ENCODE measurements at regions not wholly inside any gene's neighbourhood (a gene's known extent, or its start where the extent isn't known, plus 50 kb on each side); places are given as distances from the start of the nearest gene placed in this dataset.
"Not testable (repeated sequence)": the region's sequence is repeated elsewhere in the genome, so short reads cannot be mapped to it uniquely, and the experiment has no call there.

DNA sequence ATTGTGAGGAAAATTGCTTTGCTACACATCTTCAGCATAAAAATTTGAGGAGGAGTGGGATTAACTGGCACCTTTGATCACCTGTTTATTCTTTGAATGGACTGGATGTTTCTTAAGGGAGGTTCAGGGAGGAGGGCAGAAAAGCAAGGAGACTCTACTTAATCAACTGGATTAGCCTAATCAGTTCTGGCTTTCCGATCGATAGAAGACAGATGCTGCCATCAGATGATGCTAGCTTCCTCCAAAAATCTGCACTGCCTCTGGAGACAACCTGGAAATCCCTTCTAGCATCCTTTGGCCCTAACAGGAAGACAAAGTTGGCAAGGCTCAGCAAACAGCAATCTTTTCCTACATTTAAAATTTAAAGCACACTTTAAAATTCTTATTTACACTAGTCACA, 197.8 kb downstream of the EBLN2 start:
- ATAC-seq (no peak), DNase-seq (ENCODE audit: low read depth, low spot score) (no peak)
- no peaks in the 10 kb centered on the region for H3K36me3 ChIP-seq (ENCODE audit: control insufficient read depth, insufficient read depth, low read length)
- CTCF ChIA-PET = no interaction called here
- intact Hi-C loops (cut with micrococcal nuclease; ENCODE audit: unreplicated experiment) = no loop called here
- in situ Hi-C loops (cut with HindIII; ENCODE audit: low pct_unique_long_range_greater_than_20kb, low sequenced_read_pairs) = no loop called here
- H3K4me1 ChIP-seq (ENCODE audit: control insufficient read depth, insufficient read depth, low read length) = no peaks in the 10 kb centered on the region
- BruUV-seq (replicated peaks) = no TSS peak
- no peak overlapping the region for H3K27ac ChIP-seq (ENCODE audit: low read length)
- POLR2A ChIA-PET = no interaction called here
- TF ChIP-seq REST (IDR thresholded peaks at IDR 0.05; ENCODE audit: insufficient read depth in 1 of 2, low read depth in 2 of 2, low read length in 1 of 2) (no peak), TCF7L2 (IDR thresholded peaks at IDR 0.05; ENCODE audit: low read depth, low read length) (no peak), SIN3A (IDR thresholded peaks at IDR 0.05; ENCODE audit: borderline replicate concordance, insufficient read depth, low read depth, low read length) (no peak), POLR2AphosphoS5 (IDR thresholded peaks at IDR 0.05; ENCODE audit: low read depth, low read length) (no peak)
- TF ChIP-seq, protein P1, sequence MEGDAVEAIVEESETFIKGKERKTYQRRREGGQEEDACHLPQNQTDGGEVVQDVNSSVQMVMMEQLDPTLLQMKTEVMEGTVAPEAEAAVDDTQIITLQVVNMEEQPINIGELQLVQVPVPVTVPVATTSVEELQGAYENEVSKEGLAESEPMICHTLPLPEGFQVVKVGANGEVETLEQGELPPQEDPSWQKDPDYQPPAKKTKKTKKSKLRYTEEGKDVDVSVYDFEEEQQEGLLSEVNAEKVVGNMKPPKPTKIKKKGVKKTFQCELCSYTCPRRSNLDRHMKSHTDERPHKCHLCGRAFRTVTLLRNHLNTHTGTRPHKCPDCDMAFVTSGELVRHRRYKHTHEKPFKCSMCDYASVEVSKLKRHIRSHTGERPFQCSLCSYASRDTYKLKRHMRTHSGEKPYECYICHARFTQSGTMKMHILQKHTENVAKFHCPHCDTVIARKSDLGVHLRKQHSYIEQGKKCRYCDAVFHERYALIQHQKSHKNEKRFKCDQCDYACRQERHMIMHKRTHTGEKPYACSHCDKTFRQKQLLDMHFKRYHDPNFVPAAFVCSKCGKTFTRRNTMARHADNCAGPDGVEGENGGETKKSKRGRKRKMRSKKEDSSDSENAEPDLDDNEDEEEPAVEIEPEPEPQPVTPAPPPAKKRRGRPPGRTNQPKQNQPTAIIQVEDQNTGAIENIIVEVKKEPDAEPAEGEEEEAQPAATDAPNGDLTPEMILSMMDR (IDR thresholded peaks at IDR 0.05) = no peak
- H3K9me3 ChIP-seq (ENCODE audit: control insufficient read depth, insufficient read depth, low read depth, low read length) = no peaks in the 10 kb centered on the region
- H3K27me3 ChIP-seq (ENCODE audit: control insufficient read depth, insufficient read depth, low read length) = no peaks in the 10 kb centered on the region
- no peak overlapping the region for H3K4me3 ChIP-seq (ENCODE audit: low read depth in 2 of 2, low read length in 2 of 2)

GRCh38 chr3:73259856-73260255, 198.4 kb downstream of the EBLN2 start:
- BruUV-seq (replicated peaks) = no TSS peak
- no peaks in the 10 kb centered on the region for H3K9me3 ChIP-seq (ENCODE audit: control insufficient read depth, insufficient read depth, low read depth, low read length)
- intact Hi-C loops (cut with micrococcal nuclease; ENCODE audit: unreplicated experiment) (no loop called here), in situ Hi-C loops (cut with HindIII; ENCODE audit: low pct_unique_long_range_greater_than_20kb, low sequenced_read_pairs) (no loop called here)
- no peak overlapping the region for H3K27ac ChIP-seq (ENCODE audit: low read length)
- no peaks in the 10 kb centered on the region for H3K36me3 ChIP-seq (ENCODE audit: control insufficient read depth, insufficient read depth, low read length)
- TF ChIP-seq, protein P1 (IDR thresholded peaks at IDR 0.05) = no peak
- no peak for TF ChIP-seq SIN3A (IDR thresholded peaks at IDR 0.05; ENCODE audit: borderline replicate concordance, insufficient read depth, low read depth, low read length)
- TF ChIP-seq TCF7L2 (IDR thresholded peaks at IDR 0.05; ENCODE audit: low read depth, low read length) = no peak
- no peak for TF ChIP-seq POLR2AphosphoS5 (IDR thresholded peaks at IDR 0.05; ENCODE audit: low read depth, low read length)
- no peak for TF ChIP-seq REST (IDR thresholded peaks at IDR 0.05; ENCODE audit: insufficient read depth in 1 of 2, low read depth in 2 of 2, low read length in 1 of 2)
- no peak overlapping the region for H3K4me3 ChIP-seq (ENCODE audit: low read depth in 2 of 2, low read length in 2 of 2)
- DNase-seq (ENCODE audit: low read depth, low spot score) (no peak), ATAC-seq (no peak)
- H3K27me3 ChIP-seq (ENCODE audit: control insufficient read depth, insufficient read depth, low read length) = no peaks in the 10 kb centered on the region
- no peaks in the 10 kb centered on the region for H3K4me1 ChIP-seq (ENCODE audit: control insufficient read depth, insufficient read depth, low read length)
- POLR2A ChIA-PET = no interaction called here
- CTCF ChIA-PET = no interaction called here

- CTCF ChIA-PET; in situ Hi-C loops (cut with HindIII; ENCODE audit: low pct_unique_long_range_greater_than_20kb, low sequenced_read_pairs): not testable (repeated sequence)
Measured at GRCh38 chr3:73266558-73266957, 205.1 kb downstream of the EBLN2 start.

DNA sequence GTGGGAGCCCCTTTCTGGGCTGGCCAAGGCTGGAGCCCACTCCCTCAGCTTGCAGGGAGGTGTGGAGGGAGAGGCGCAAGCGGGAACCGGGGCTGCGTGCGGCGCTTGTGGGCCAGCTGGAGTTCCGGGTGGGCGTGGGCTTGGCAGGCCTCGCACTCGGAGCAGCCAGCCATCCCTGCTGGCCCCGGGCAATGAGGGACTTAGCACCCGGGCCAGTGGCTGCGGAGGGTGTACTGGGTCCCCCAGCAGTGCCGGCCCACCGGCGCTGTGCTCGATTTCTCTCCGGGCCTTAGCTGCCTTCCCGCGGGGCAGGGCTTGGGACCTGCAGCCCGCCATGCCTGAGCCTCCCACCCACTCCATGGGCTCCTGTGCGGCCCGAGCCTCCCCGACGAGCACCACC, 207.7 kb downstream of the EBLN2 start:
- H3K36me3 ChIP-seq (ENCODE audit: control insufficient read depth, insufficient read depth, low read length); H3K27ac ChIP-seq (ENCODE audit: low read length); CTCF ChIA-PET; H3K4me3 ChIP-seq (ENCODE audit: low read depth in 2 of 2, low read length in 2 of 2); H3K9me3 ChIP-seq (ENCODE audit: control insufficient read depth, insufficient read depth, low read depth, low read length); DNase-seq (ENCODE audit: low read depth, low spot score); H3K27me3 ChIP-seq (ENCODE audit: control insufficient read depth, insufficient read depth, low read length); POLR2A ChIA-PET; ATAC-seq; in situ Hi-C loops (cut with HindIII; ENCODE audit: low pct_unique_long_range_greater_than_20kb, low sequenced_read_pairs); intact Hi-C loops (cut with micrococcal nuclease; ENCODE audit: unreplicated experiment); H3K4me1 ChIP-seq (ENCODE audit: control insufficient read depth, insufficient read depth, low read length); BruUV-seq (replicated peaks): not testable (repeated sequence)

More at GRCh38 chr3:73266558-73266957, 205.1 kb downstream of the EBLN2 start:
- H3K4me3 ChIP-seq (ENCODE audit: low read depth in 2 of 2, low read length in 2 of 2); ATAC-seq; POLR2A ChIA-PET; BruUV-seq (replicated peaks); H3K27me3 ChIP-seq (ENCODE audit: control insufficient read depth, insufficient read depth, low read length); H3K27ac ChIP-seq (ENCODE audit: low read length); H3K4me1 ChIP-seq (ENCODE audit: control insufficient read depth, insufficient read depth, low read length); H3K36me3 ChIP-seq (ENCODE audit: control insufficient read depth, insufficient read depth, low read length); H3K9me3 ChIP-seq (ENCODE audit: control insufficient read depth, insufficient read depth, low read depth, low read length); DNase-seq (ENCODE audit: low read depth, low spot score); intact Hi-C loops (cut with micrococcal nuclease; ENCODE audit: unreplicated experiment): not testable (repeated sequence)

Measured in Panc1 (cell line).